Ectodermal cell (in vitro differentiated cells): ENCODE measurements at regions not wholly inside any gene's neighbourhood (a gene's known extent, or its start where the extent isn't known, plus 50 kb on each side); places are given as distances from the start of the nearest gene placed in this dataset.

ENCODE experiments used
- H3K27ac ChIP-seq: 2 replicates; pipeline ENCODE4 v1.7.0; 2013; ENCODE audit warnings: mild to moderate bottlenecking, low read depth, low read length; ENCODE audit not compliant: insufficient read depth, poor library complexity, severe bottlenecking
- H3K27me3 ChIP-seq: 2 replicates; pipeline ENCODE4 v1.7.0; 2013; ENCODE audit warnings: mild to moderate bottlenecking, low read length; ENCODE audit not compliant: insufficient read depth, control insufficient read depth, poor library complexity, severe bottlenecking
- H3K36me3 ChIP-seq: one replicate; pipeline ENCODE4 v1.7.0; 2013; ENCODE audit warnings: low read length; ENCODE audit not compliant: control insufficient read depth, insufficient read depth
- H3K4me1 ChIP-seq: one replicate; pipeline ENCODE4 v1.7.0; 2013; ENCODE audit warnings: low read length; ENCODE audit not compliant: control insufficient read depth, insufficient read depth
- H3K4me3 ChIP-seq: 2 replicates; pipeline ENCODE4 v1.7.0; 2013; ENCODE audit warnings: low read depth, low read length, control low read depth; ENCODE audit not compliant: insufficient read depth
- H3K9me3 ChIP-seq: 2 replicates; pipeline ENCODE4 v1.7.0; 2013; ENCODE audit warnings: mild to moderate bottlenecking, low read length, moderate library complexity; ENCODE audit not compliant: control insufficient read depth
- WGBS, 2 experiments: methylation state at CpG; one replicate each; pipeline ENCODE4 v1.1.7; 2013; ENCODE audit warnings: missing lambda C conversion rate in 2 of 2; 5-methylcytosine and 5-hydroxymethylcytosine counted together

- 94 to 95% methylated on average over 3 of the region's 3 CpGs for WGBS, 2 experiments
- H3K4me1 ChIP-seq = no peaks in the 10 kb centered on the region
These were observed 143.8 kb downstream of the HAUS1 start for GRCh38 chr18:46247942-46248341.

GRCh38 chr18:46250084-46250811 lies 146.1 kb downstream of the HAUS1 start:
- no peak overlapping the region for H3K4me3 ChIP-seq
- H3K36me3 ChIP-seq = no peaks in the 10 kb centered on the region
- H3K27ac ChIP-seq = no peak overlapping the region
- 85 to 88% methylated on average over 4 of the region's 4 CpGs for WGBS, 2 experiments
- no peaks in the 10 kb centered on the region for H3K27me3 ChIP-seq
- H3K4me1 ChIP-seq = no peaks in the 10 kb centered on the region
- H3K9me3 ChIP-seq = no peaks in the 10 kb centered on the region

More at GRCh38 chr18:46247942-46248341, 143.8 kb downstream of the HAUS1 start:
- H3K27ac ChIP-seq = no peak overlapping the region
- no peaks in the 10 kb centered on the region for H3K36me3 ChIP-seq
- no peaks in the 10 kb centered on the region for H3K9me3 ChIP-seq
- H3K4me3 ChIP-seq = no peak overlapping the region
- no peaks in the 10 kb centered on the region for H3K27me3 ChIP-seq

- Histone ChIP-seq H3K36me3 (no peaks in the 10 kb centered on the region), H3K27ac (no peak overlapping the region), H3K4me1 (no peaks in the 10 kb centered on the region), H3K4me3 (no peak overlapping the region), H3K9me3 (no peaks in the 10 kb centered on the region), H3K27me3 (no peaks in the 10 kb centered on the region)
- WGBS, 2 experiments = 50 to 60% methylated on average over 2 of the region's 2 CpGs
These were observed 146.6 kb downstream of the HAUS1 start for GRCh38 chr18:46250812-46251173.

GRCh38 chr18:46252759-46253158 lies 148.6 kb downstream of the HAUS1 start:
- Histone ChIP-seq H3K4me3 (no peak overlapping the region), H3K9me3 (no peaks in the 10 kb centered on the region), H3K27ac (no peak overlapping the region), H3K36me3 (no peaks in the 10 kb centered on the region), H3K4me1 (no peaks in the 10 kb centered on the region), H3K27me3 (no peaks in the 10 kb centered on the region)
- 98% methylated on average over 2 of the region's 2 CpGs for WGBS, 2 experiments

- no peaks in the 10 kb centered on the region for H3K27me3 ChIP-seq
- H3K4me1 ChIP-seq = no peaks in the 10 kb centered on the region
- H3K9me3 ChIP-seq = no peaks in the 10 kb centered on the region
- H3K27ac ChIP-seq = no peak overlapping the region
- no peak overlapping the region for H3K4me3 ChIP-seq
- 92 to 93% methylated on average over 2 of the region's 2 CpGs for WGBS, 2 experiments
- H3K36me3 ChIP-seq = no peaks in the 10 kb centered on the region
These were observed 149.3 kb downstream of the HAUS1 start for GRCh38 chr18:46253498-46253897.

GRCh38 chr18:46256078-46256477 lies 151.9 kb downstream of the HAUS1 start:
- no peak overlapping the region for H3K4me3 ChIP-seq
- no peak overlapping the region for H3K27ac ChIP-seq
- no peaks in the 10 kb centered on the region for H3K27me3 ChIP-seq
- H3K9me3 ChIP-seq = no peaks in the 10 kb centered on the region
- H3K4me1 ChIP-seq = no peaks in the 10 kb centered on the region
- WGBS, 2 experiments = 96 to 100% methylated on average over 1 of the region's 1 CpG
- no peaks in the 10 kb centered on the region for H3K36me3 ChIP-seq

- H3K9me3 ChIP-seq = no peaks in the 10 kb centered on the region
- WGBS, 2 experiments = 88 to 92% methylated on average over 3 of the region's 3 CpGs
- no peak overlapping the region for H3K4me3 ChIP-seq
These were observed 153.2 kb downstream of the HAUS1 start for GRCh38 chr18:46257366-46257765.

GRCh38 chr18:46260016-46260878 lies 156.1 kb downstream of the HAUS1 start:
- Histone ChIP-seq H3K4me3 (no peak overlapping the region), H3K27ac (no peak overlapping the region), H3K27me3 (no peaks in the 10 kb centered on the region), H3K36me3 (peaks cover 3% of the 10 kb centered on the region), H3K4me1 (peaks cover 7% of the 10 kb centered on the region), H3K9me3 (no peaks in the 10 kb centered on the region)
- 85 to 94% methylated on average over 3 of the region's 4 CpGs for WGBS, 2 experiments

More at GRCh38 chr18:46257366-46257765, 153.2 kb downstream of the HAUS1 start:
- Histone ChIP-seq H3K36me3 (no peaks in the 10 kb centered on the region), H3K4me1 (peaks cover 3% of the 10 kb centered on the region), H3K27me3 (no peaks in the 10 kb centered on the region), H3K27ac (no peak overlapping the region)

GRCh38 chr18:46260879-46261143 lies 156.6 kb downstream of the HAUS1 start:
- H3K9me3 ChIP-seq = no peaks in the 10 kb centered on the region
- H3K27me3 ChIP-seq = no peaks in the 10 kb centered on the region
- 93 to 96% methylated on average over 2 to 3 of the region's 3 CpGs for WGBS, 2 experiments
- no peak overlapping the region for H3K4me3 ChIP-seq
- H3K4me1 ChIP-seq = peaks cover 7% of the 10 kb centered on the region
- no peak overlapping the region for H3K27ac ChIP-seq
- peaks cover 3% of the 10 kb centered on the region for H3K36me3 ChIP-seq

- H3K36me3 ChIP-seq = peaks cover 3% of the 10 kb centered on the region
- H3K27ac ChIP-seq = no peak overlapping the region
- H3K4me1 ChIP-seq = peaks cover 7% of the 10 kb centered on the region
- no peaks in the 10 kb centered on the region for H3K9me3 ChIP-seq
- 31 to 38% methylated on average over 1 of the region's 1 CpG for WGBS, 2 experiments
- no peaks in the 10 kb centered on the region for H3K27me3 ChIP-seq
- no peak overlapping the region for H3K4me3 ChIP-seq
These were observed 157.6 kb downstream of the HAUS1 start for GRCh38 chr18:46261799-46262198.
